ENCODE measurements at regions not wholly inside any gene's neighbourhood (a gene's known extent, or its start where the extent isn't known, plus 50 kb on each side); places are given as distances from the start of the nearest gene placed in this dataset.

DNA sequence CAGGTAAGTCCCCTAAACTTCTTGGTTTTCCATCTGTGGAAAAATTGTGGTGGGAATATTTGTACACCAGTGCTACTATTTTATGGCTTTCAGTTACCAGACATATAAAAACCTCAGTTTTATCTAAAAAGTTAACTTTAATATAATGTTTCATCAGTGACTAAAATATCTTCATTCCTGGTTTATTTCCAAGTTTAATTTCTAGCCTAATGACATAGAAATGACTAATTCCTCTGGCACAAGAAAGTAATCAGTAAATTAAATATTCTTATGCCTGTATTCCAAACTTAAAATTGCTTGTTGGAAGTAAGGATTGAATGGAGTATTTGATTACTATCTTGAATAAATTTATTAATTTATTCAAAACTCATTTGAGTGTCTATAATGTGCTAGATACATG is 757.0 kb downstream of the CDH11 start:
- POLR2A ChIA-PET = no interaction called here
- no peak overlapping the region for H3K4me2 ChIP-seq (ENCODE audit: control insufficient read depth, insufficient read depth)
- intact Hi-C loops (cut with micrococcal nuclease; ENCODE audit: unreplicated experiment) = no loop called here
- in situ Hi-C loops (cut with MboI) = no loop called here
- no peak overlapping the region for H3K4me3 ChIP-seq
- no peaks in the 10 kb centered on the region for H3K79me2 ChIP-seq (ENCODE audit: control insufficient read depth, insufficient read depth, low read length)
- no peaks in the 10 kb centered on the region for H3K36me3 ChIP-seq (ENCODE audit: control insufficient read depth in 2 of 2, insufficient read depth in 2 of 2, low read length in 1 of 2)
- no peak overlapping the region for H3K9ac ChIP-seq (ENCODE audit: control insufficient read depth, insufficient read depth, low read length)
- no peak for ATAC-seq
- H3K9me3 ChIP-seq (replicated peaks; ENCODE audit: control insufficient read depth, insufficient read depth, low read length) = no peaks in the 10 kb centered on the region
- H3K4me1 ChIP-seq (ENCODE audit: control insufficient read depth, insufficient read depth, low read length) = no peaks in the 10 kb centered on the region
- BruUV-seq (replicated peaks) = no TSS peak
- CTCF ChIA-PET = no interaction called here
- RAD21 ChIA-PET (ENCODE audit: unreplicated experiment) = no interaction called here
- H3K27ac ChIP-seq (ENCODE audit: control insufficient read depth, insufficient read depth) = no peak overlapping the region
- DNase-seq (ENCODE audit: low read depth, low spot score) = no peak
- H2AFZ ChIP-seq (ENCODE audit: control insufficient read depth, low read depth, low read length) = no peak overlapping the region
- SMC1A ChIA-PET (ENCODE audit: uncharacterized antibody, unreplicated experiment) = no interaction called here
- TF ChIP-seq SUPT20H (IDR thresholded peaks at IDR 0.05; ENCODE audit: borderline replicate concordance, control insufficient read depth, low read depth, low read length) = no peak
- FAIRE-seq = no peak
- H4K20me1 ChIP-seq (ENCODE audit: control insufficient read depth, insufficient read depth) = no peaks in the 10 kb centered on the region
- H3K27me3 ChIP-seq (replicated peaks in 1 of 2; ENCODE audit: control insufficient read depth in 2 of 2, insufficient read depth in 2 of 2, low read length in 1 of 2) = no peaks in the 10 kb centered on the region

DNA sequence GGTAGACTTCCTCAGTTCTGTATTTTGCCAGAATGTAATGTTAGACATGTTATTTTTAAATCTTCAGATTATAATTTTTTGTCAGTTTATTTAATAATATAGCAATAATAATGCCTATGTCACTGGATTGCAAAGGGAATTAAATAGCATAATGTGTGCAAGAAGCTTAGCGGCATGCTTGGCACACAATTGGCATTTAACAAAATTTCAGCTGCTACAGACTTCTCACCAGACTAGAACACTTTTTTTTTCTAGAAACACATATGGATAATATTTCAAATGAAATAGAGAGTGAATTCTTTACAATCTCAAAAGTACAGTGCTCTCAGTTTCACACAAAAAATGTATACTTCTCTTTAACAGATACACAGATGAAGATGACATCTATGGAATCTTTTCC is 757.4 kb downstream of the CDH11 start:
- Histone ChIP-seq H2AFZ (ENCODE audit: control insufficient read depth, low read depth, low read length) (no peak overlapping the region), H3K36me3 (ENCODE audit: control insufficient read depth in 2 of 2, insufficient read depth in 2 of 2, low read length in 1 of 2) (no peaks in the 10 kb centered on the region), H3K4me2 (ENCODE audit: control insufficient read depth, insufficient read depth) (no peak overlapping the region), H3K4me1 (ENCODE audit: control insufficient read depth, insufficient read depth, low read length) (no peaks in the 10 kb centered on the region), H3K4me3 (no peak overlapping the region), H4K20me1 (ENCODE audit: control insufficient read depth, insufficient read depth) (no peaks in the 10 kb centered on the region), H3K27me3 (replicated peaks in 1 of 2; ENCODE audit: control insufficient read depth in 2 of 2, insufficient read depth in 2 of 2, low read length in 1 of 2) (no peaks in the 10 kb centered on the region), H3K9ac (ENCODE audit: control insufficient read depth, insufficient read depth, low read length) (no peak overlapping the region), H3K27ac (ENCODE audit: control insufficient read depth, insufficient read depth) (no peak overlapping the region), H3K9me3 (replicated peaks; ENCODE audit: control insufficient read depth, insufficient read depth, low read length) (no peaks in the 10 kb centered on the region), H3K79me2 (ENCODE audit: control insufficient read depth, insufficient read depth, low read length) (no peaks in the 10 kb centered on the region)
- in situ Hi-C loops (cut with MboI) = no loop called here
- BruUV-seq (replicated peaks) = no TSS peak
- TF ChIP-seq FOS (IDR thresholded peaks at IDR 0.05; ENCODE audit: borderline replicate concordance, extremely low read depth, insufficient read length) (no peak), NFXL1 (IDR thresholded peaks at IDR 0.05; ENCODE audit: borderline replicate concordance) (no peak), SMC3 (IDR thresholded peaks at IDR 0.05; ENCODE audit: borderline replicate concordance, low read length) (no peak), MXI1 (IDR thresholded peaks at IDR 0.05; ENCODE audit: low read depth, low read length) (no peak), POLR2AphosphoS5 (IDR thresholded peaks at IDR 0.05; ENCODE audit: low read length) (no peak), ZNF622 (IDR thresholded peaks at IDR 0.05) (no peak), CHD4 (IDR thresholded peaks at IDR 0.05) (no peak), RAD21 (IDR thresholded peaks at IDR 0.05; ENCODE audit: insufficient read depth, low read depth, low read length) (no peak), JUND (IDR thresholded peaks at IDR 0.05; ENCODE audit: low read depth, low read length) (no peak)
- FAIRE-seq (no peak), DNase-seq (ENCODE audit: low read depth, low spot score) (no peak), ATAC-seq (no peak)
- ChIA-PET SMC1A (ENCODE audit: uncharacterized antibody, unreplicated experiment) (no interaction called here), RAD21 (ENCODE audit: unreplicated experiment) (no interaction called here), CTCF (no interaction called here), POLR2A (no interaction called here)
- WGBS (ENCODE audit: insufficient coverage, insufficient replicate concordance, low lambda C conversion rate, missing lambda C conversion rate) = 93% methylated on average over 1 of the region's 1 CpG
- intact Hi-C loops (cut with micrococcal nuclease; ENCODE audit: unreplicated experiment) = no loop called here
